ENCODE measurements at regions not wholly inside any gene's neighbourhood (a gene's known extent, or its start where the extent isn't known, plus 50 kb on each side); places are given as distances from the start of the nearest gene placed in this dataset.

DNA sequence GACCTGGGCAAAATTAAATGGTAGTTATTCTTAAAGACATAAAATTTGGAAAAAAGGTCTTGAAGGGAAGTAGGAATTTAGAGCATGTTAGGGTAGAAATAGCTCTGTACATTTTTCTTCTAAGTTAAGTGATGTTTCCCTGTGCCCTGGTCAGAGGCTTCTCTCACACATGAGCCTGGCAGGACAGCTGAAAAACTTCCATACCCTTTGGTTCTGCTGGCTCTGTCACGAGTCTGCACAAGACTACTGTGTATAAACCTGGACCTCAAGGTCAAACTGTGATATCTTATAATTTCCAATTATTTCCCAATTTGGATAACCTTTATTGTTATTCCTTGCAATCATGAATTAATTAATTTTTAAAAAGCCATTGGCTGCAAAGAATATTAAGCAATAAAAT is 664.7 kb downstream of the BCL11A start:
- Histone ChIP-seq H3K4me3 (no peak overlapping the region), H3K36me3 (ENCODE audit: control insufficient read depth in 2 of 2, insufficient read depth in 2 of 2, low read length in 1 of 2) (no peaks in the 10 kb centered on the region), H3K79me2 (ENCODE audit: control insufficient read depth, insufficient read depth, low read length) (no peaks in the 10 kb centered on the region), H3K27me3 (replicated peaks in 1 of 2; ENCODE audit: control insufficient read depth in 2 of 2, insufficient read depth in 2 of 2, low read length in 1 of 2) (no peaks in the 10 kb centered on the region), H3K4me1 (ENCODE audit: control insufficient read depth, insufficient read depth, low read length) (peaks cover 18% of the 10 kb centered on the region), H3K27ac (ENCODE audit: control insufficient read depth, insufficient read depth) (no peak overlapping the region), H2AFZ (ENCODE audit: control insufficient read depth, low read depth, low read length) (no peak overlapping the region), H3K9me3 (replicated peaks; ENCODE audit: control insufficient read depth, insufficient read depth, low read length) (no peaks in the 10 kb centered on the region; the same call in 2 of the 3 replicates), H3K4me2 (ENCODE audit: control insufficient read depth, insufficient read depth) (no peak overlapping the region), H3K9ac (ENCODE audit: control insufficient read depth, insufficient read depth, low read length) (no peak overlapping the region), H4K20me1 (ENCODE audit: control insufficient read depth, insufficient read depth) (no peaks in the 10 kb centered on the region)
- no TSS peak for BruUV-seq (replicated peaks)
- intact Hi-C loops (cut with micrococcal nuclease; ENCODE audit: unreplicated experiment), result loop anchor here (5.0 kb wide), 1 partner anchor 664 kb away; the partner anchor contains the start of gene BCL11A
- no peak for DNase-seq (ENCODE audit: low read depth, low spot score)
- ChIA-PET SMC1A (ENCODE audit: uncharacterized antibody, unreplicated experiment) (interaction anchor here (0.9 to 1.6 kb wide), 3 partner anchors 12 to 66 kb away, joined by 3 to 5 read pairs (median 4); no protein-coding TSS in a partner anchor), CTCF (interaction anchor here (0.6 kb wide), 1 partner anchor 209 kb away, joined by 3 read pairs; no protein-coding TSS in a partner anchor), POLR2A (no interaction called here), RAD21 (ENCODE audit: unreplicated experiment) (no interaction called here)
- FAIRE-seq, result no peak
- 20% methylated on average over 1 of the region's 1 CpG for WGBS (ENCODE audit: insufficient coverage, insufficient replicate concordance, low lambda C conversion rate, missing lambda C conversion rate)
- in situ Hi-C loops (cut with MboI), result no loop called here
- ATAC-seq, result no peak
- TF ChIP-seq, protein P1, sequence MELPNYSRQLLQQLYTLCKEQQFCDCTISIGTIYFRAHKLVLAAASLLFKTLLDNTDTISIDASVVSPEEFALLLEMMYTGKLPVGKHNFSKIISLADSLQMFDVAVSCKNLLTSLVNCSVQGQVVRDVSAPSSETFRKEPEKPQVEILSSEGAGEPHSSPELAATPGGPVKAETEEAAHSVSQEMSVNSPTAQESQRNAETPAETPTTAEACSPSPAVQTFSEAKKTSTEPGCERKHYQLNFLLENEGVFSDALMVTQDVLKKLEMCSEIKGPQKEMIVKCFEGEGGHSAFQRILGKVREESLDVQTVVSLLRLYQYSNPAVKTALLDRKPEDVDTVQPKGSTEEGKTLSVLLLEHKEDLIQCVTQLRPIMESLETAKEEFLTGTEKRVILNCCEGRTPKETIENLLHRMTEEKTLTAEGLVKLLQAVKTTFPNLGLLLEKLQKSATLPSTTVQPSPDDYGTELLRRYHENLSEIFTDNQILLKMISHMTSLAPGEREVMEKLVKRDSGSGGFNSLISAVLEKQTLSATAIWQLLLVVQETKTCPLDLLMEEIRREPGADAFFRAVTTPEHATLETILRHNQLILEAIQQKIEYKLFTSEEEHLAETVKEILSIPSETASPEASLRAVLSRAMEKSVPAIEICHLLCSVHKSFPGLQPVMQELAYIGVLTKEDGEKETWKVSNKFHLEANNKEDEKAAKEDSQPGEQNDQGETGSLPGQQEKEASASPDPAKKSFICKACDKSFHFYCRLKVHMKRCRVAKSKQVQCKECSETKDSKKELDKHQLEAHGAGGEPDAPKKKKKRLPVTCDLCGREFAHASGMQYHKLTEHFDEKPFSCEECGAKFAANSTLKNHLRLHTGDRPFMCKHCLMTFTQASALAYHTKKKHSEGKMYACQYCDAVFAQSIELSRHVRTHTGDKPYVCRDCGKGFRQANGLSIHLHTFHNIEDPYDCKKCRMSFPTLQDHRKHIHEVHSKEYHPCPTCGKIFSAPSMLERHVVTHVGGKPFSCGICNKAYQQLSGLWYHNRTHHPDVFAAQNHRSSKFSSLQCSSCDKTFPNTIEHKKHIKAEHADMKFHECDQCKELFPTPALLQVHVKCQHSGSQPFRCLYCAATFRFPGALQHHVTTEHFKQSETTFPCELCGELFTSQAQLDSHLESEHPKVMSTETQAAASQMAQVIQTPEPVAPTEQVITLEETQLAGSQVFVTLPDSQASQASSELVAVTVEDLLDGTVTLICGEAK (IDR thresholded peaks at IDR 0.05; ENCODE audit: borderline replicate concordance), result no peak
- no peak for TF ChIP-seq E4F1 (IDR thresholded peaks at IDR 0.05; ENCODE audit: borderline replicate concordance, partially characterized antibody)
- TF ChIP-seq DPF2 (IDR thresholded peaks at IDR 0.05), result no peak
- no peak for TF ChIP-seq NR2C2 (IDR thresholded peaks at IDR 0.05; ENCODE audit: borderline replicate concordance, control insufficient read depth, insufficient read length, low read depth)
- no peak for TF ChIP-seq ASH2L (IDR thresholded peaks at IDR 0.05; ENCODE audit: borderline replicate concordance, low read depth)
- TF ChIP-seq STAT1 (conservative IDR thresholded peaks at IDR 0.05), result no peak
- no peak for TF ChIP-seq ZNF384 (IDR thresholded peaks at IDR 0.05; ENCODE audit: borderline replicate concordance, low read depth, low read length)
- TF ChIP-seq YY1 (IDR thresholded peaks at IDR 0.05; ENCODE audit: low read depth, low read length), result no peak
- TF ChIP-seq IRF4 (IDR thresholded peaks at IDR 0.05; ENCODE audit: low read depth, low read length), result no peak
- TF ChIP-seq, protein P2, sequence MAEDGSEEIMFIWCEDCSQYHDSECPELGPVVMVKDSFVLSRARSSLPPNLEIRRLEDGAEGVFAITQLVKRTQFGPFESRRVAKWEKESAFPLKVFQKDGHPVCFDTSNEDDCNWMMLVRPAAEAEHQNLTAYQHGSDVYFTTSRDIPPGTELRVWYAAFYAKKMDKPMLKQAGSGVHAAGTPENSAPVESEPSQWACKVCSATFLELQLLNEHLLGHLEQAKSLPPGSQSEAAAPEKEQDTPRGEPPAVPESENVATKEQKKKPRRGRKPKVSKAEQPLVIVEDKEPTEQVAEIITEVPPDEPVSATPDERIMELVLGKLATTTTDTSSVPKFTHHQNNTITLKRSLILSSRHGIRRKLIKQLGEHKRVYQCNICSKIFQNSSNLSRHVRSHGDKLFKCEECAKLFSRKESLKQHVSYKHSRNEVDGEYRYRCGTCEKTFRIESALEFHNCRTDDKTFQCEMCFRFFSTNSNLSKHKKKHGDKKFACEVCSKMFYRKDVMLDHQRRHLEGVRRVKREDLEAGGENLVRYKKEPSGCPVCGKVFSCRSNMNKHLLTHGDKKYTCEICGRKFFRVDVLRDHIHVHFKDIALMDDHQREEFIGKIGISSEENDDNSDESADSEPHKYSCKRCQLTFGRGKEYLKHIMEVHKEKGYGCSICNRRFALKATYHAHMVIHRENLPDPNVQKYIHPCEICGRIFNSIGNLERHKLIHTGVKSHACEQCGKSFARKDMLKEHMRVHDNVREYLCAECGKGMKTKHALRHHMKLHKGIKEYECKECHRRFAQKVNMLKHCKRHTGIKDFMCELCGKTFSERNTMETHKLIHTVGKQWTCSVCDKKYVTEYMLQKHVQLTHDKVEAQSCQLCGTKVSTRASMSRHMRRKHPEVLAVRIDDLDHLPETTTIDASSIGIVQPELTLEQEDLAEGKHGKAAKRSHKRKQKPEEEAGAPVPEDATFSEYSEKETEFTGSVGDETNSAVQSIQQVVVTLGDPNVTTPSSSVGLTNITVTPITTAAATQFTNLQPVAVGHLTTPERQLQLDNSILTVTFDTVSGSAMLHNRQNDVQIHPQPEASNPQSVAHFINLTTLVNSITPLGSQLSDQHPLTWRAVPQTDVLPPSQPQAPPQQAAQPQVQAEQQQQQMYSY (CRISPR knock-in tag; IDR thresholded peaks at IDR 0.05), result no peak
- TF ChIP-seq SIX5 (IDR thresholded peaks at IDR 0.05; ENCODE audit: low read depth, low read length, severe bottlenecking), result no peak
- no peak for TF ChIP-seq SMAD1 (IDR thresholded peaks at IDR 0.05; ENCODE audit: low read depth, partially characterized antibody)
- no peak for TF ChIP-seq ZNF622 (IDR thresholded peaks at IDR 0.05)
- TF ChIP-seq IKZF2 (IDR thresholded peaks at IDR 0.05), result no peak
- no peak for TF ChIP-seq RAD21 (IDR thresholded peaks at IDR 0.05; ENCODE audit: insufficient read depth, low read depth, low read length)
- no peak for TF ChIP-seq KDM1A (IDR thresholded peaks at IDR 0.05; ENCODE audit: borderline replicate concordance)

All from GM12878 (cell line).